HG03520 (cell line): ENCODE measurements at regions not wholly inside any gene's neighbourhood (a gene's known extent, or its start where the extent isn't known, plus 50 kb on each side); places are given as distances from the start of the nearest gene placed in this dataset.

ENCODE experiments used
- ATAC-seq: cut with Tn5 transposase; IDR thresholded peaks from one replicate; pipeline ENCODE4 v1.9.1; 2021; ENCODE audit warnings: mild to moderate bottlenecking, moderate library complexity; ENCODE audit not compliant: unreplicated experiment

DNA sequence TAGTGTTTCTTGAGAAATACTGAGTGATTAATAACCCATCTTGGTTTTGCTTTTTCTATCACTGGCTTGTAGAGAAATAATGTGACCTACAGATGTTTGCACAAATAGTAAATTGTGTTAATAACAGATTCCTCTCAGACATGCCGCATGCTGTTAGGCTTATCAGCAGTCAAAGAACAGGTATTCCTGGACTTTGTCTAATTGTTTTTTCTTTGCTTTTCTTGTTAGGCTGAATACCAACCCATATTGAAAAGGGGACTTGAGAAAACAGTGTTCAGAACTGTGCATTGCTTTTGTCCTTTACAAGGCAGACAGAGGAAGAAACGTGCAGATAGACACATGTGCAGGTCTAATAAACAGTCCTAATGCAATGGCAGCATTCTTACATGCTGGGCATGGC is 51.0 kb upstream of the RARB start:
- no peak for ATAC-seq
